ENCODE measurements at regions not wholly inside any gene's neighbourhood (a gene's known extent, or its start where the extent isn't known, plus 50 kb on each side); places are given as distances from the start of the nearest gene placed in this dataset.

DNA sequence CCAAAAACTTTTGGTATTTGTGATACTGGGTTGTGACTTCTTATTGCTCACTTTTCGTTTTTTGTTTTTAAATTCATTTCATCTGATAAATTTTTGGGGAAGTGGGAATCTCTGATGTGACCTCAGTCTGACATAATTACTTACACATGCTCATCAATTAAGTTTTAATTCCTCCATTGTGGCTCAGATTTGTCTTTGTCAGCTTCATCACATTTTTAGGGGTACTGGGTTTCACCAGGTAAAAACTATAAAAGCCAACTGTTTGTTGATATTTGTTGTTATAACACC, 425.3 kb upstream of the TGFBR2 start:
- no peaks in the 10 kb centered on the region for H3K36me3 ChIP-seq
- ATAC-seq (ENCODE audit: insufficient number of reproducible peaks, low FRiP score, low read depth), result no peak
- no peak overlapping the region for H3K27ac ChIP-seq
- H3K27me3 ChIP-seq (replicated peaks; ENCODE audit: insufficient read depth), result no peaks in the 10 kb centered on the region
- no peak overlapping the region for H3K4me3 ChIP-seq
- no peaks in the 10 kb centered on the region for H3K9me3 ChIP-seq
- no peak for TF ChIP-seq CTCF (IDR thresholded peaks at IDR 0.05)
- H3K4me1 ChIP-seq (ENCODE audit: control insufficient read depth in 1 of 2, low read depth in 2 of 2), result no peaks in the 10 kb centered on the region
- no peak for DNase-seq (ENCODE audit: low spot score)

- no peak for TF ChIP-seq CTCF (IDR thresholded peaks at IDR 0.05)
- no peak for ATAC-seq (ENCODE audit: insufficient number of reproducible peaks, low FRiP score, low read depth)
- no peak overlapping the region for H3K27ac ChIP-seq
Measured at GRCh38 chr3:30181581-30181980, 424.8 kb upstream of the TGFBR2 start.

DNA sequence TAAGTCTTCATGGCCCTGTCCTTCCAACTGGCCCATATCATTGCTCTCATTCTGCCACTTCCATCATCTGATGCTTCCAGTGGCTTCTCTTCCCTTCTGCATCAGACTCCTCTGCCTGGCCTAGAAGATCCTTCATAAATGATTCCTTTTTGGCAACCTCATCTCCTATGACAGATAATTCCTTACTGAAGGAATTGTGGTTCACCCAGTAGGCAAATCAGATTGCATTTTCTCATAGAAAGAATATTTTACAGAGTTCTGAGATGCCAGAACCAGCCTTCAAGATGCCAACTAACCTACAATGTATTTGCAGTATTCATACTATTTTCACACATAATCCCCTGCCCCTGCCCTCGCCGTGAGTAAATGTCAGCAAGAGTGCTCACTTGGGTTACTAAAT, 423.0 kb upstream of the TGFBR2 start:
- Histone ChIP-seq H3K27ac (no peak overlapping the region), H3K27me3 (replicated peaks; ENCODE audit: insufficient read depth) (no peaks in the 10 kb centered on the region), H3K4me3 (no peak overlapping the region), H3K9me3 (no peaks in the 10 kb centered on the region), H3K4me1 (ENCODE audit: control insufficient read depth in 1 of 2, low read depth in 2 of 2) (no peaks in the 10 kb centered on the region), H3K36me3 (no peaks in the 10 kb centered on the region)
- TF ChIP-seq CTCF (IDR thresholded peaks at IDR 0.05), result no peak
- ATAC-seq (ENCODE audit: insufficient number of reproducible peaks, low FRiP score, low read depth) (no peak), DNase-seq (ENCODE audit: low spot score) (no peak)

More at GRCh38 chr3:30181581-30181980, 424.8 kb upstream of the TGFBR2 start:
- Histone ChIP-seq H3K4me3 (no peak overlapping the region), H3K9me3 (no peaks in the 10 kb centered on the region), H3K36me3 (no peaks in the 10 kb centered on the region), H3K4me1 (ENCODE audit: control insufficient read depth in 1 of 2, low read depth in 2 of 2) (no peaks in the 10 kb centered on the region), H3K27me3 (replicated peaks; ENCODE audit: insufficient read depth) (no peaks in the 10 kb centered on the region)
- no peak for DNase-seq (ENCODE audit: low spot score)

DNA sequence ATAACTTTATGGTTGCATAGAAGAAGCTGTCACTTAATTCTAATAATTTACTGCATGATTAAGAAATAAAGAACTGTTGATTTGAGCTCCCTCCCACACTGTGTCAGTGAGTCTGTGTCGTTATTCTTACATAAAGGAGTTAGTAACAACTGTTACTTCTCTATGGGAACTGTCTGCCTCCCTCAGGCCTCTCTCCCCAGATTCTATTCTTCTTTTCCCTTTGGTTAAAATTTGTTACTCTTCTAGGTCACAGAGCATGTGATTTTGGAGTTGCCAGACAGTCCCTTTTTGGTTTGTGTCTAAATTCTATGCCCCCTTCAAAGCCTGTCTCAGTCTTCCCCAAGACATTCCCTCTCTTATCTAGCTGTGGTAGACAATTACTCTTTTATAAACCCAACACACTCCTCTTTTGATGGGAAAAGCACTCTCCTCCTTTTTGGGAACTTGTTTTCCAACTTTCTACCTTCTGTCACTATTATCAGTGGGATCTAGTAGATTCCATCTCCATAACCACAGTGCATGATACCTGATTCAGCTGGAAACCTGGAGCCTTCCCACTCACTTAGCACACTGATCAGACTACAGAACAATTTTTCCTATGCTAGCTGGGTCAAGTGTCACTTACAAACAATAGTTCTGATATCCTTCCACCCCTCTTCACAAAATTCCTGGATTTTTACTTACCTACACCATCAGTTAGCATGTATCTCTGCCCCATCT, 422.1 kb upstream of the TGFBR2 start:
- no peaks in the 10 kb centered on the region for H3K36me3 ChIP-seq
- H3K4me1 ChIP-seq (ENCODE audit: control insufficient read depth in 1 of 2, low read depth in 2 of 2), result no peaks in the 10 kb centered on the region
- no peak overlapping the region for H3K4me3 ChIP-seq
- H3K27me3 ChIP-seq (replicated peaks; ENCODE audit: insufficient read depth), result no peaks in the 10 kb centered on the region
- TF ChIP-seq CTCF (IDR thresholded peaks at IDR 0.05), result no peak
- ATAC-seq (ENCODE audit: insufficient number of reproducible peaks, low FRiP score, low read depth) (no peak), DNase-seq (ENCODE audit: low spot score) (no peak)
- no peak overlapping the region for H3K27ac ChIP-seq
- H3K9me3 ChIP-seq, result no peaks in the 10 kb centered on the region

GRCh38 chr3:30185872-30186271, 420.5 kb upstream of the TGFBR2 start:
- Histone ChIP-seq H3K36me3 (no peaks in the 10 kb centered on the region), H3K9me3 (no peaks in the 10 kb centered on the region), H3K4me3 (no peak overlapping the region), H3K27me3 (replicated peaks; ENCODE audit: insufficient read depth) (no peaks in the 10 kb centered on the region), H3K27ac (no peak overlapping the region), H3K4me1 (ENCODE audit: control insufficient read depth in 1 of 2, low read depth in 2 of 2) (no peaks in the 10 kb centered on the region)
- no peak for TF ChIP-seq CTCF (IDR thresholded peaks at IDR 0.05)
- DNase-seq (ENCODE audit: low spot score) (no peak), ATAC-seq (ENCODE audit: insufficient number of reproducible peaks, low FRiP score, low read depth) (no peak)

All from thoracic aorta (tissue), 2 donors.